K562 (cell line): ENCODE measurements at regions not wholly inside any gene's neighbourhood (a gene's known extent, or its start where the extent isn't known, plus 50 kb on each side); places are given as distances from the start of the nearest gene placed in this dataset.
A peak's percentile ranks its signal among the peaks of the same experiment; 100 is the strongest.

Source experiments
- ATF7 ChIP-seq: fragments of 450-650 bp; IDR thresholded peaks from 2 replicates; pipeline ENCODE4 v1.7.1; 2014; ENCODE audit warnings: mild to moderate bottlenecking, moderate library complexity
- BRF2 ChIP-seq: IDR thresholded peaks from 3 replicates; pipeline ENCODE4 v1.6.1; 2011; ENCODE audit warnings: borderline replicate concordance, mild to moderate bottlenecking; ENCODE audit not compliant: insufficient read length, insufficient read depth
- HMBOX1 ChIP-seq: sonication (generic); IDR thresholded peaks from 2 replicates; pipeline ENCODE4 v1.6.1; 2016
- HMGXB4 ChIP-seq: sonication (generic); formaldehyde crosslinking; IDR thresholded peaks from 2 replicates; pipeline ENCODE4 v1.8.1; 2023; ENCODE audit warnings: mild to moderate bottlenecking, missing genetic modification reagents
- L3MBTL2 ChIP-seq: fragments of 450-650 bp; IDR thresholded peaks from 2 replicates; pipeline ENCODE4 v1.6.1; 2016; ENCODE audit warnings: mild to moderate bottlenecking, moderate library complexity
- RERE ChIP-seq: sonication (generic); formaldehyde crosslinking; IDR thresholded peaks from 2 replicates; pipeline ENCODE4 v1.8.0; 2023; ENCODE audit warnings: missing genetic modification reagents, mild to moderate bottlenecking, borderline replicate concordance
- SIN3A ChIP-seq, 2 experiments: fragments of 150-350 bp in 1 of 2; IDR thresholded peaks; 2 replicates each; pipeline ENCODE4 v1.6.1; 2011 to 2016; ENCODE audit warnings: borderline replicate concordance in 2 of 2, low read depth in 2 of 2, low read length in 2 of 2, mild to moderate bottlenecking in 2 of 2, moderate library complexity in 2 of 2; ENCODE audit not compliant: control insufficient read depth in 1 of 2
- TFAM ChIP-seq: fragments of 250-450 bp; sonication (Bioruptor Pico); conservative IDR thresholded peaks from 2 replicates; pipeline ENCODE4 v1.5.0; 2021; ENCODE audit warnings: mild to moderate bottlenecking, moderate library complexity
- TSC22D4 ChIP-seq: fragments of 450-650 bp; IDR thresholded peaks from 2 replicates; pipeline ENCODE4 v1.6.1; 2016; ENCODE audit warnings: missing genetic modification characterization, missing biosample characterization, control low read depth
- ZNF551 ChIP-seq: fragments of 250-450 bp; sonication (Bioruptor Pico); IDR thresholded peaks from 2 replicates; pipeline ENCODE4 v1.5.0; 2021; ENCODE audit warnings: mild to moderate bottlenecking, moderate library complexity
- ZNF592 ChIP-seq: fragments of 450-650 bp; IDR thresholded peaks from 2 replicates; pipeline ENCODE4 v1.6.1; 2017; ENCODE audit warnings: antibody characterized with exemption, mild to moderate bottlenecking

GRCh38 chr9:38227061-38227540 is 158.1 kb upstream of the SHB start (continued):
- no peak for TF ChIP-seq RERE (CRISPR knock-in tag)
- TF ChIP-seq ZNF551 (CRISPR knock-in tag) = no peak
- TF ChIP-seq L3MBTL2 = peak; percentile 28; the same call in 1 of the 2 replicates
- TF ChIP-seq TFAM (CRISPR knock-in tag) = no peak
- no peak for TF ChIP-seq ATF7
- no peak for TF ChIP-seq ZNF592
- TF ChIP-seq HMGXB4 (CRISPR knock-in tag) = no peak
- no peak for TF ChIP-seq SIN3A (IDR thresholded peaks at IDR 0.05; ENCODE audit: borderline replicate concordance in 2 of 2, control insufficient read depth in 1 of 2, low read depth in 2 of 2, low read length in 2 of 2)
- no peak for TF ChIP-seq HMBOX1
- TF ChIP-seq TSC22D4 (tag) = no peak
- no peak for TF ChIP-seq BRF2
